Endometrial microvascular endothelial cells (primary cell): ENCODE measurements at regions not wholly inside any gene's neighbourhood (a gene's known extent, or its start where the extent isn't known, plus 50 kb on each side); places are given as distances from the start of the nearest gene placed in this dataset.
"Not testable (repeated sequence)": the region's sequence is repeated elsewhere in the genome, so short reads cannot be mapped to it uniquely, and the experiment has no call there.

Source experiments
- in situ Hi-C: cut with HindIII; loops from 2 replicates; pipeline ENCODE4 v1.10.0; 2017; ENCODE audit warnings: low sequenced_read_pairs, low pct_unique_long_range_greater_than_20kb; ENCODE audit errors: inconsistent ontology term

- in situ Hi-C loops = no loop called here
Observed at GRCh38 chr2:150230004-150230403, 257.5 kb downstream of the RND3 start.

- in situ Hi-C loops = no loop called here
Observed at GRCh38 chr2:150228936-150229335, 258.5 kb downstream of the RND3 start.

GRCh38 chr2:150225030-150225429 is 262.4 kb downstream of the RND3 start:
- in situ Hi-C loops = no loop called here

- in situ Hi-C loops = no loop called here
Observed at GRCh38 chr2:150224321-150224720, 263.1 kb downstream of the RND3 start.

- in situ Hi-C loops = no loop called here
Observed at GRCh38 chr2:150222942-150223341, 264.5 kb downstream of the RND3 start.

GRCh38 chr2:150222379-150222778 is 265.1 kb downstream of the RND3 start:
- in situ Hi-C loops = no loop called here

- in situ Hi-C loops = no loop called here
Observed at GRCh38 chr2:150219861-150220260, 267.6 kb downstream of the RND3 start.

- in situ Hi-C loops = no loop called here
Observed at GRCh38 chr2:150215041-150215440, 272.4 kb downstream of the RND3 start.

- in situ Hi-C loops = no loop called here
Observed at GRCh38 chr2:150214626-150215025, 272.8 kb downstream of the RND3 start.

GRCh38 chr2:150212722-150213171 is 274.7 kb downstream of the RND3 start:
- in situ Hi-C loops = no loop called here

GRCh38 chr2:150211164-150211631 is 276.3 kb downstream of the RND3 start:
- in situ Hi-C loops = no loop called here

- in situ Hi-C loops = no loop called here
Observed at GRCh38 chr2:150209746-150210145, 277.7 kb downstream of the RND3 start.

GRCh38 chr2:150208689-150209088 is 278.8 kb downstream of the RND3 start:
- in situ Hi-C loops = no loop called here

- in situ Hi-C loops = no loop called here
Observed at GRCh38 chr2:150207979-150208378, 279.5 kb downstream of the RND3 start.

GRCh38 chr2:150204451-150204850 is 283.0 kb downstream of the RND3 start:
- in situ Hi-C loops = no loop called here

- in situ Hi-C loops = not testable (repeated sequence)
Observed at GRCh38 chr2:150194816-150195215, 292.7 kb downstream of the RND3 start.

- in situ Hi-C loops = no loop called here
Observed at GRCh38 chr2:150192701-150193100, 294.8 kb downstream of the RND3 start.

- in situ Hi-C loops = no loop called here
Observed at GRCh38 chr2:150191349-150191748, 296.1 kb downstream of the RND3 start.

GRCh38 chr2:150190546-150190945 is 296.9 kb downstream of the RND3 start:
- in situ Hi-C loops = no loop called here

GRCh38 chr2:150188800-150189199 is 298.7 kb downstream of the RND3 start:
- in situ Hi-C loops = no loop called here

GRCh38 chr2:150188177-150188576 is 299.3 kb downstream of the RND3 start:
- in situ Hi-C loops = no loop called here
